ENCODE measurements at regions not wholly inside any gene's neighbourhood (a gene's known extent, or its start where the extent isn't known, plus 50 kb on each side); places are given as distances from the start of the nearest gene placed in this dataset.

DNA sequence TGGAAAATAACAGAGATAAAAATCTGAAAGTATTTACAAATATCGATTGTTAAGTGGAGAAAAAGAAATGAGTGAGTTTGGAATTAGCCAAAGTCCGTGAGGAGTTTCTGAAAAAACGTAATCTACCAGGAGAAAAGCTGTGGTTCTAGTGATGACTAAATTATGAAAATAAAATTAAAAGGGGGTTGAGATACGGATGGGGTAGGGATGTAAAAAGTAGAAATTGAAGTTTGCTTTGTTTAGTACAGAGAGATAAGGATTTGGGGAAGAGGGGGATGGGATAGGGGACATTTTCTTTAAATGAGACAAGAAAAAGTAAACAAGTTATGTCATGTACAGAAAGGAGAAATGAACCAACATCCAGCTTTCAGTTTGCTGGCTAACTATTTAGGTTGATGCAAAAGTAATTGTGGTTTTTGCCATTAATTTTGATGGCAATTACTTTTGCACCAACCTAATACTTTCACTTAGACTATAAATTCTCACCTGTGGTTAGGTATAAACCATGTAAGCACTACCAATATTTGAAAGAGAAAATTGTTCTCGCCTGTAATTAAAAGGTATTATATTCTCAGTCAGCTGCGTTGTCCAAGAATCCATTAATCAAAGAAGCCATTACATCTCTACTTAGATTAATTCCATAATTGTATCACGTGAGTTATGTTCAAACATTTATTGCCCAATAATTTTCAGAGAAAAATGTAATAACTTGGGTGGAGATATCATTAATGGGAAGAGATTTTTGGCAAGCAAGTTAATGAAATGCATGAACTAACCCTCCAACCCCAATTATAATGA, 143.0 kb upstream of the NRP1 start:
- TF ChIP-seq SIN3A (IDR thresholded peaks at IDR 0.05; ENCODE audit: borderline replicate concordance, insufficient read depth, low read length) (no peak), TAF1 (IDR thresholded peaks at IDR 0.05; ENCODE audit: borderline replicate concordance, insufficient read depth, low read length) (no peak), POLR2AphosphoS5 (IDR thresholded peaks at IDR 0.05; ENCODE audit: low read depth, low read length) (no peak), FOXP2 (optimal IDR thresholded peaks at IDR 0.05; ENCODE audit: borderline replicate concordance, extremely low read depth, extremely low read length, insufficient read depth) (no peak)
- TF ChIP-seq, protein P1, sequence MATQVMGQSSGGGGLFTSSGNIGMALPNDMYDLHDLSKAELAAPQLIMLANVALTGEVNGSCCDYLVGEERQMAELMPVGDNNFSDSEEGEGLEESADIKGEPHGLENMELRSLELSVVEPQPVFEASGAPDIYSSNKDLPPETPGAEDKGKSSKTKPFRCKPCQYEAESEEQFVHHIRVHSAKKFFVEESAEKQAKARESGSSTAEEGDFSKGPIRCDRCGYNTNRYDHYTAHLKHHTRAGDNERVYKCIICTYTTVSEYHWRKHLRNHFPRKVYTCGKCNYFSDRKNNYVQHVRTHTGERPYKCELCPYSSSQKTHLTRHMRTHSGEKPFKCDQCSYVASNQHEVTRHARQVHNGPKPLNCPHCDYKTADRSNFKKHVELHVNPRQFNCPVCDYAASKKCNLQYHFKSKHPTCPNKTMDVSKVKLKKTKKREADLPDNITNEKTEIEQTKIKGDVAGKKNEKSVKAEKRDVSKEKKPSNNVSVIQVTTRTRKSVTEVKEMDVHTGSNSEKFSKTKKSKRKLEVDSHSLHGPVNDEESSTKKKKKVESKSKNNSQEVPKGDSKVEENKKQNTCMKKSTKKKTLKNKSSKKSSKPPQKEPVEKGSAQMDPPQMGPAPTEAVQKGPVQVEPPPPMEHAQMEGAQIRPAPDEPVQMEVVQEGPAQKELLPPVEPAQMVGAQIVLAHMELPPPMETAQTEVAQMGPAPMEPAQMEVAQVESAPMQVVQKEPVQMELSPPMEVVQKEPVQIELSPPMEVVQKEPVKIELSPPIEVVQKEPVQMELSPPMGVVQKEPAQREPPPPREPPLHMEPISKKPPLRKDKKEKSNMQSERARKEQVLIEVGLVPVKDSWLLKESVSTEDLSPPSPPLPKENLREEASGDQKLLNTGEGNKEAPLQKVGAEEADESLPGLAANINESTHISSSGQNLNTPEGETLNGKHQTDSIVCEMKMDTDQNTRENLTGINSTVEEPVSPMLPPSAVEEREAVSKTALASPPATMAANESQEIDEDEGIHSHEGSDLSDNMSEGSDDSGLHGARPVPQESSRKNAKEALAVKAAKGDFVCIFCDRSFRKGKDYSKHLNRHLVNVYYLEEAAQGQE (IDR thresholded peaks at IDR 0.05; ENCODE audit: insufficient read depth in 1 of 2, low read depth in 2 of 2, low read length in 2 of 2) = no peak

DNA sequence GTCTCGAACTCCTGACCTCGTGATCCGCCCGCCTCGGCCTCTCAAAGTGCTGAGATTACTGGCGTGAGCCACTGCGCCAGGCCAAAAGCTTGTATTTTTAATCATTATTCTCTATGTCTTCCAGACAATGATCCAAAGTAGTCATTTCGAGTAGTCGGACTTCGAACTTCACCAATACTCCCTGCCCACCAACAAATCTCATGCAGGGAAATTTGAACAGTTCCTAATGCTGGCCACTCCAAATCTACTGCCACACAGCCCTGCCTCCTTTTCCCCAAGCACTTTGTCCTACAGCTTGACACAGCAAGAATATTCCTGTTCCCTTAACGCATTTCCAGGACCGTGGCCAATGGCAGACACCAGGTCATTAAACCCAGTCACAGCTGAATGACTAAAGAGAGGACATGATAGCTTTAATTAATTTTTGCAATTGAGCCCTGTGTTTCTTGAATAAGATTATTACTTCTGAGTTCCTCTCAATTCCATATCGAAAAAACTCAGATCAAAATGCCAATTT, 142.3 kb upstream of the NRP1 start:
- TF ChIP-seq TAF1 (IDR thresholded peaks at IDR 0.05; ENCODE audit: borderline replicate concordance, insufficient read depth, low read length) = no peak
- TF ChIP-seq SIN3A (IDR thresholded peaks at IDR 0.05; ENCODE audit: borderline replicate concordance, insufficient read depth, low read length) = no peak
- no peak for TF ChIP-seq POLR2AphosphoS5 (IDR thresholded peaks at IDR 0.05; ENCODE audit: low read depth, low read length)
- no peak for TF ChIP-seq FOXP2 (optimal IDR thresholded peaks at IDR 0.05; ENCODE audit: borderline replicate concordance, extremely low read depth, extremely low read length, insufficient read depth)
- TF ChIP-seq, protein P1 (IDR thresholded peaks at IDR 0.05; ENCODE audit: insufficient read depth in 1 of 2, low read depth in 2 of 2, low read length in 2 of 2) = no peak

DNA sequence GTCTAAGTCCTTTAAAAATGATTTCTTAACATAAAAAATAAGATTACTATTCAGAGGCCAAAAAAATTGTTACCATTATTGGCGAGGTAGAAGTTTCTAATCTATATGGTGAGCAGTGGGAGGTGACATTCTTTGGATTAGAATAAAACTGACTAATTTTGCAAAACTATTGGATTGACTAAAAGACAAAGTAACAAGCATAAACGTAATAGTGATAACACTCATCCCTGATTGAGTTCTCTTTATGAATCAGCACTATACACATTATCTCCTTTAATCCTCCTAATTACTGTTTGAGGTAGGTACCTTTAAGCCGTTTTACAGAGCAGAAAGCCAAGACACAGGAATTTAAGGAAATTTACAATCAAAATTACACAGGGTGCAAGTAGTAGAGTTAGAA, 139.2 kb upstream of the NRP1 start:
- TF ChIP-seq, protein P1 (IDR thresholded peaks at IDR 0.05; ENCODE audit: insufficient read depth in 1 of 2, low read depth in 2 of 2, low read length in 2 of 2) = no peak
- TF ChIP-seq SIN3A (IDR thresholded peaks at IDR 0.05; ENCODE audit: borderline replicate concordance, insufficient read depth, low read length) (no peak), FOXP2 (optimal IDR thresholded peaks at IDR 0.05; ENCODE audit: borderline replicate concordance, extremely low read depth, extremely low read length, insufficient read depth) (no peak), POLR2AphosphoS5 (IDR thresholded peaks at IDR 0.05; ENCODE audit: low read depth, low read length) (no peak), TAF1 (IDR thresholded peaks at IDR 0.05; ENCODE audit: borderline replicate concordance, insufficient read depth, low read length) (no peak)

DNA sequence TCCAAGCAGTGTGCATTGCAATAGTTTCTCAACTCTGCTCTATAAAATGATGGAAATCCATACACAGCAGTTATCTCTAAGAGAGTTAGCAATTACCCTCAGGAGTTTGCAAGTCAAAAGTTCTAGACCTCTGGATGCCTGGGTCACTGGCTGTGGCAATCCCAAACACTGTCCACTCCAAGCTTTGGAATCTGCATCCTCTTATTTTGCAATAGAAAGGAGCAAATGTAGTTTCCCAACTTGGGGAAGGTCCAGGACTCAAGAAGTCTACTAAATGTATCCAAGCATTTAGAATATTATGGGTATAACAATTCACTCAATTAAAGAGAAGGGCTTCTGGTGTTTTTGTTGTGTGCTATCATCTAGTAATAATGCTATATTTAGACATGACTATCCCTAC, 131.3 kb upstream of the NRP1 start:
- TF ChIP-seq SIN3A (IDR thresholded peaks at IDR 0.05; ENCODE audit: borderline replicate concordance, insufficient read depth, low read length) = no peak
- TF ChIP-seq FOXP2 (optimal IDR thresholded peaks at IDR 0.05; ENCODE audit: borderline replicate concordance, extremely low read depth, extremely low read length, insufficient read depth) = no peak
- no peak for TF ChIP-seq POLR2AphosphoS5 (IDR thresholded peaks at IDR 0.05; ENCODE audit: low read depth, low read length)
- no peak for TF ChIP-seq TAF1 (IDR thresholded peaks at IDR 0.05; ENCODE audit: borderline replicate concordance, insufficient read depth, low read length)
- TF ChIP-seq, protein P1 (IDR thresholded peaks at IDR 0.05; ENCODE audit: insufficient read depth in 1 of 2, low read depth in 2 of 2, low read length in 2 of 2) = no peak

Measured in PFSK-1 (cell line).